NCI-H146 (cell line): ENCODE measurements at regions not wholly inside any gene's neighbourhood (a gene's known extent, or its start where the extent isn't known, plus 50 kb on each side); places are given as distances from the start of the nearest gene placed in this dataset.

Source experiments
- DNase-seq: peaks from one replicate; lab custom pipeline; 2025; lab: John Stamatoyannopoulos, UW

DNA sequence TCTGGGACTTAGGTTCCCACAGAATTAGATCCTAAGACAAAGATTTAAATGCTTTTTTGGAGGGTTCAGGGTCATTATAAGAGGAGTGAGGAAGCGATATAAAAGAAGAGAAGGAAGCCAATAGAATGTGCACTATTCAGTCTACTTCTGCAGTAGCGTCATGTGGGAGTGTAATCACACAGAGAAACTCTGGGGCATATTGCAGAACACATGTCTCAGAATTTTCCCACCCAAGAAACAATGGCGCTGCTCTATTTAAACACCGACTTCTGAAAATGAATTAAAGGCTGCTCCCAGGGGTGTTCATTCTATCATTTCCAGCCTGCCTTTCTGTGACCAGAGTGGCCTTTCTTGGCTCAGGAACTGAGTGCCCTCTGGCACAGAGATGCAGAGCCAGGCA is 617.6 kb downstream of the FGF9 start:
- no peak for DNase-seq

DNA sequence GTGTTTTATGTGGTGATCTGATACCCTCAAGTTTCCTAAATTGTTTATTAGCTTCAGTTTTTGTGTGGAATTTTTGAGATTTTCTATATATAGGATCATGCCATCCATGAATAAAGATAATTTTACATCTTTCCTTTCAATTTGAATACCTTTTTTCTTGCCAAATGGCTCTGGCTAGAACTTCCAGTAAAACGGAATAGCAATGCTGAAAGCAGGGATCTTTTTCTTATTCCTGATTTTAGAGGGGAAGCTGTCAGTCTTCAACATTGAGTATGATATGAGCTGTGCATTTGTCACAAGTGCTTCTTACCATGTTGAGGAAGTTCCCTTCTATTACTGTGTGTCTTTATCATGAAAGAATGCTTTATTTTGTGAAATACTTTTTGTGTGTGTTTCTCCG is 618.8 kb downstream of the FGF9 start:
- no peak for DNase-seq

DNA sequence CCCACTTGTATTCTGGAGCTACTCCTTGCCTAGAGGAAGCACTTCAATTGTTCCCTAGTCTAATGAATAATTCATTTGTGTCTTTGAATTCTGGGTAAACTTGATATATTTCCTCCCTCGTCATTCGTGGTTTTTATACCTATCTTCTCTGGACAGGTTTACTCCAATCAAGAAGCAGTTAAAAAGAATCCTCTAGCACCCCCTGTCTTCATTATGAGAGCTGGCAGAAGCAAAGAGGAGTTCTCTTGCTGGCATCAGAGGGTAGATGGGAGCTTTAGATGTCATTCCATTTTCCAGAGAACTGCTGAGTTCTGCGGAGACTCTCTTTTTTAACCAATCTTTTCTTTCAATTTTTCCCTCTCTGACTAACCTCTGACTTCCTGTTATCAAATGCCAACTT is 627.7 kb downstream of the FGF9 start:
- DNase-seq, result no peak

DNA sequence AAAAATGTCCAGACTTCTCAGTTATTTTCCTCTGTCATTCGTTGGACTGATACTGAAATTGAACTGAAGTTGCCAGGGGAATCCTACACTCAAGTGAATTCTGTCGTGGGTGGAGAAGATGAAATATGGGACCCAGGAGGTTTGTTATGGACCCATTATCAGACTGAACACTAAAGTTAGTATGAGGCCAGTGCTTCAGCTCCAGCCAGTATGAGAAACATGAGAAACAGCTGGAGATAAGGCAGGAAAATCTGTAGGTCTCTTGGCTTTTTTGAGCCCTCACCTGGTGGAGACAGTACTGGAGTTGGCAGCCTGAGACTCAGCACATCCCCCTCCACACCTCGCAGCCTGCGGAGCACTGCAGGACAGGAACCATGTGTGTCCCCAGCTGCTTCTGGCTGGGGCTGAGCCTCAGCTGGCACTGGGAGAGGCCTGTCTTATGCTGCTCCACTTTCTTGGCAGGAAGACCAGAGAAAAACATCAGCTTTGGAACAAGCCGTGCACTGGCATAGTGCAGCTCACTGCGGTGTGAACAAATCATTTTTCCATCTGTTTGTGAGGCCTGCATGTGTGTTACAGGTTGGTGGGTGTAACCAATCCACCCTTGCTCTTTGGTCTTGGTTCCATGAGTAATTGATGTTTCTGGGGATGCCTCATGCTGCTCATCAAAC is 641.0 kb downstream of the FGF9 start:
- no peak for DNase-seq

DNA sequence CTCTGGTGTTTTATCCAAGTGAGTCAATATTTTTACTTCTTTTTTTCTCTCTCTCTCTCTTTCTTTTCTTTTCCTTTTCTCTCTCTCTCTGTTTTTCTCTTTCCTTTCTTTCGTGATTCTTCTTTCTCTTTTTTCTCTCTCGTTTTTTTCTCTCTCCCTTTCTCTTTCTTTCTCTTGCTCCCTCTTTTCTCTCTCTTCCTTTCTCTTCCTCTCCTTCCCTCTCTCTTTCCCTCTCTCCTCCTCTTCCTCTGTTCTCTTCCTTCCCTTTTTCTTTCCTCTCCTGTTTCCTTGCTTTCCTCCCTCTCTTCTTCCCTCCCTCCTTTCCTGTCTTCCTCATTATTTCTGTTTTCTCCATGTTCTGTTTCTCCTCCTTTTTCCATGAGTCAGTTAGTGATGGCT is 641.5 kb downstream of the FGF9 start:
- no peak for DNase-seq

DNA sequence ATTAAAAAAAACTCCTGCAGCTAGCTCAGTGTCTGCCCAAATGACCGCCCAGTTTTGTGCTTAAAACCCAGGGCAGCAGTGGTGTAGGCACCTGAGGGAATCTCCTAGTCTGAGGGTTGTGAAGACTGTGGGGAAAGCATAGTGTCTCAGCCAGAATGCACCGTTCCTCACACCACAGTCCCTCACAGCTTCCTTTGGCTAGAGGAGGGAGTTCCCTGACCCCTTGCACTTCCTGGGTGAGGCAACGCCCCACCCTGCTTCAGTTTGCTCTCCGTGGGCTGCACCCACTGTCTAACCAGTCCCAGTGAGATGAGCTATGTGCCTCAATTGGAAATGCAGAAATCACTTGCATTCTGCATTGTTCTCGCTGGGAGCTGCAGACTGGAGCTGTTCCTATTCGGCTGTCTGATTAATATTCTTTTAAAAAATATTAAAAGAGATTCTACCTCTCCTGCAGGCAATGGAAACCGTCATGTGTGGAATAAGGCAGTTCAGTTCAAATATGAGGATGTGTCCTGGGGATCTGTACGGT is 645.7 kb downstream of the FGF9 start:
- no peak for DNase-seq

DNA sequence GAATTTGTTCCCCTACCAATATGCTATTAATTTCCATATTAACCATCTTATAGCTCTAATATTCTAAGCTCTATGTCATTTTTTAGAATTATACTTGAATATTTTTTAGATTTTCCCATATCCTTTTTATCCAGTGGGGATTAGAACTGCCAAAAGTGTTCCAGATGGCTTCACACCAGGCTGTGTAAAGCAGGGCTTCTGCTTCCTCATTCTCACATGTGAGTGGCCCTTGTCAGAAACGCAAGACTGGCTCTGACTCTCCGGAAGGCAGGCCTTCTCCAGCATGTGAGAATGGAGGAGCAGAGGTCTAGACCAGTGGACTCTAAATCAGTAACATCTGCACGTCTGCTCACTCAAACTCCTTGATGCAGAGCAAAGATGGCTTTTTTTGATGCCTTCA is 650.1 kb downstream of the FGF9 start:
- no peak for DNase-seq

DNA sequence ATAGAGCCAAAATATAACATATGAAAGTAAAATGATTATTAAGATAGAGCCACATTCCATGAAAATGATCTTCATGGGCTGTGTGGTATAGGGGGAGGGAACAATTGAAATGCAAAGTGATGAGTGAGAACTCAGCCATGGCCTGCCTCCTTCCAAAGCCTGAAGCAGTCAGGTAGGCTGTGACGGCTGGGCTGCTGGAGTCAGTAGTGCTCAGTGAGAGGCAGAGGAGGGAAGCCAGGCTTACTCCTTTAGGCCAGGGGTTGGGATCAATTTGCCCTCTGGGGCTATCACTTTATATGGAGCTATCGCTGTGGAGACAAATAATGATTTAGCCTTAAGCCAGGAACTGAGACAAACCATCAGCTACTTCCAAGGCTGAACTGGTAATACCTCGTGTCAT is 654.9 kb downstream of the FGF9 start:
- no peak for DNase-seq

DNA sequence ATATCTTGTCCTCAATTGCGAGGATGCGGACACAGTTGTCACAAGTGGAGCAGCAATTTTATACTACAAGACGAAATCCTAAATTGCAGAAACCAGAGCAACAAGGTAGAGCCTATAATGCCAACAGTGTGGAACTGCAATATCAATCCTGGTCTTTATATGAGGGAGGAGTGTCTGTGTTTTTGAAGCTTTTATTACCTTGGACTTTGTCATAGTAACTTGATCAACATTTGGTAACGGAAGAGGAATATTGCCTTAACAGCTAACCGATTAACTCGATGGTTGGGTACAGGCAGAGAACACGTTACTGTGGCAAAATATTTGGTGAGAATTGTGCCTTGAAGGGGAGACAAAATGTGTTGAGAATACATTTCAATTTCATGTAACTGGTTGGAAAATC is 661.5 kb downstream of the FGF9 start:
- no peak for DNase-seq

DNA sequence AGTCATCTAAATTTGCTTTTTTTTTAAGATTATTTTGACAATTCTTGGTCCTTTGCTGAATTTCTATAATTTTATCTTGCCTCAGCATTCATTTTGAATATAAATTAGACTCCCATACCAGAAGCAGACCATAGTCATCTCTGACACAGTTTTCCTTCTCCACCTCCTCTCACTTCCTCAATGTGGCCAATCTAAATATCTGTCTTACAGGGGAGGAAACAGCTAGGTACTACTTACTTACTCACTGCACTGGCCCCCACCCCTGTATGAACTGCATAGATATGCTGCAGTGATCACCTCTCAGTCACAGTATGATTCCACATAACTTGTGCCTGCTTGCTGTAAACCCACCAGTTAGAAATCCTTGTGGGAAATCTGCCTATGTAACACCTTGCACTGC is 665.6 kb downstream of the FGF9 start:
- DNase-seq, result no peak

DNA sequence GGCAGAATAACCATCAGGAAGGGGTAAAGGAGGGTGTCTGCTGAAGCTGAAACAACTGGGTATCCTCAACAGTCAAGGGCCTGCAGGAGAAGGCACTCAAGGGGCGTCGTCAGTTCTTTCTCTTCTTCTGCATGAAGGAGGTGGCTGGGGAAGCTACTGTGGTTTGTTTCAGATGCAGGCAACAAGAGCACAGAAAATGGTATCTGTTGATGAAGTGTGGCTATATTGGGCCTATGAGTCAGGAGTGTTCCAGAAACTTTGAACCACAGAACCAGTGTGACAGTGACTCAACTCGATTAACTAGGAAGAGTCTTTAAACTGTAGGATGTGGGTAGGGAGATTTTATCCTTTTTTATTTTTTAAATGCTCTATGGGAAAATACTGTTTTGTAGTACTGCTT is 686.3 kb downstream of the FGF9 start:
- DNase-seq, result no peak

DNA sequence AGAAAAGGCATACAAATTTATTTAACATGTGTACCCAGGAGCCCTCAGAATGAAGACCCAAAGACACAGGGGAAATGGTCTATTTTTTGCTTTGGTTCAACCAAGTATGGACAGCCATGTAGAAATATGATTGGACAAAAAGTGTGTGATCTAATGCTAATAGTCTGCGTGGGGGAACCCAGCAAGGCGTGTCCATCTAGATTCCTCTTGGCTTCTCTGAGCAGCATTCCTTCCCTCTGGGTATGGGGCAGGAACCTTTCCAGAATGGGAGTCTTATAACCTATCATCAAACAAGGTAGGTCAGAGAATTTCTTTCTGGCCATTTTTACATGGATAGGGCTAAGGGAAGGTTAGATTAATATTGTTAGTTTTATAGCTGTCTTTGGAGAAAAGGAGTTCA is 698.2 kb downstream of the FGF9 start:
- no peak for DNase-seq

DNA sequence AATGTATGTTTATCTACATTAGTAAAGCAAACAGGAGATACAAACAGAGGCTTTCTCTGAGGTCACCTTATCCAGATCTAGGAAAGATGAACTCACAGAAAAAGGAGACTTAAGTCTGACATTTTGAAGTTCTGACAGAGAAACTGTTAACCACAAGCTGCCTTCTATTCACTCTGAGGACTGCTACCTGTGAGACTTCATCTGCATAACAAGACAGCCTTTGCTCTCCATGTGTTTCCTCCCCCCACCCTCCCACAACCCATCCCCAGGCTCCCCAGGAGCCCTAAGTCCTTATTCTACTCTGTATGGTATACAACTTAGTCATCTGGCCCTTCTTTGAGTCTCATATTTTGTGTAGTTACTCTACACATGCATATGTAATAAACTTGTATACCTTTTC is 699.0 kb downstream of the FGF9 start:
- no peak for DNase-seq

DNA sequence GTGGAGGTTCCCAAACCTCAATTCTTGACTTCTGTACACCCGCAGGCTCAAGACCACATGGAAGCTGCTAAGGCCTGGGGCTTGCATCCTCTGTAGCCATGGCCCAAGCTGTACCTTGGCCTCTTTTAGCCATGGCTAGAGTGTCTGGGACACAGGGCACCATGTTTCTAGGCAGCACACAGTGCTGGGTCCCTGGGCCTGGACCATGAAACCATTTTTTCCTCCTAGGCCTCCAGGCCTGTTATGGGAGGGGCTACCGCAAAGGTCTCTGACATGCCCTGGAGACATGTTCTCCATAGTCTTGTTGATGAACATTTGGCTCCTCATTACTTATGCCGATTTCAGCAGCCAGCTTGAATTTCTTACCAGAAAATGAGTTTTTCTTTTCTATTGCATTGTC is 701.4 kb downstream of the FGF9 start:
- no peak for DNase-seq

DNA sequence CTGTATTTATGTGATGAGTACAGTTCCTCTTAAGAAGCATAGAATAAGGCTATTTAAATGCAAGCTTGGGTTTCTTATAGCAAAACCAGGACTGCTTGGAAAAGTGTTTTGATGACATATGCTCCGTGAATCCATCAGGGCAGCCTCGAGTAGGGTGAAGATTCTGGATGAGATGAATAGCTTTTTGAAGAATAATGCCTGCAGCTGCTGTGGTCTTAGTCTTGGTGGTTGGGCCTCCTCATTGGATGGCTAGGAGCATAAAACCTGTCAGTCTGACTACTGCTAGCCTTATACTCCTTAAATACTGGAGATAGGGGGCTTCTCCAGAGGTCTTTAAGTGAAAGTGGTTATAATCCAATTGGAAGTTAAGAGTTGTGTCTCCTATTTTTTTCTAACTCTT is 704.3 kb downstream of the FGF9 start:
- no peak for DNase-seq

DNA sequence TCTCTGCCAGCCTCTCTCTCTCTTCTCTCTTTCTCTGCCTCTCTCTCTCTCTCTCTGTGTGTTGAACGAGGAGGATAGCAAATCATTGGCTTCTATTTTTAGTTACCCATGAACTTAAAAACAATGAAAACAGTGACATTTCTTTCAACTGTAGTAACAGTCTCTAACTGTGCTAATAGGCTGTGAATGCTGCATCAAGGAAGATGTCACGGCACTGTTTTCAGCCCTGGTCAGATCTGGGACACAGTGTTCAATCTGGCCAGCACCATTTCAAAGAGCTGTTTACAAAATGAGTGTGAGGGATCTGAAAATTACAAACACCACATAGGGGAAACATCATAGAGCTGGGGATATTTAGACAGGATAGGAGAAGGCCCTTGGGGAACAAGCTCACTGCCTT is 717.0 kb downstream of the FGF9 start:
- no peak for DNase-seq

DNA sequence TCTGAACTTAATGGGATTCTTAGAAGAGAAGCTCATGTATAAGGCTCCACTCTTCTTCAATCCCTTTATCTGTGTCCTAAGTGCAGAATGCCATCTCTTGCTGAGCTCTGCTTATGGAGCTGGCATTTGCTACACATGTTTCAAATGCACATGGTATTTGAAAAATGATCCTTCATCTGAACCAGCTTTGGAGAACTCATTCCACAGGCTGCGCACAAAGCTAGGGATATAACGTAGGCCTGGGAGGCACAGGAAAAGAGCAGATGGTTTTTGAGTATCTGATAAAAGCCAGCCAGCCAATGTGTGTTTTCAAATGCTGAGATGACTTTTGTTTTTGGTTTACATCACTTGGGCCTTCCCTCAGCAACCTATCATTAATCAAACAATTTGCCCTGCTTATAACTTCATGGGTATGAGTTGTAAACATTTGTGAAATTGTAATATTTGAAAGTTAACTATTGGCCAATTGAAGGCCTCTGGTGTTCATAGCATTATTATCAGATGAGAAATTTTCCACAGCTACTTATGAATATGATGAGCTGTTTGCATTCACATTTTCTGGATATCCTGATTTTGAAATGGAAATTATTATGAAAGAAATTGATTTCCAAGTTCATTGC is 729.0 kb downstream of the FGF9 start:
- DNase-seq, result no peak

DNA sequence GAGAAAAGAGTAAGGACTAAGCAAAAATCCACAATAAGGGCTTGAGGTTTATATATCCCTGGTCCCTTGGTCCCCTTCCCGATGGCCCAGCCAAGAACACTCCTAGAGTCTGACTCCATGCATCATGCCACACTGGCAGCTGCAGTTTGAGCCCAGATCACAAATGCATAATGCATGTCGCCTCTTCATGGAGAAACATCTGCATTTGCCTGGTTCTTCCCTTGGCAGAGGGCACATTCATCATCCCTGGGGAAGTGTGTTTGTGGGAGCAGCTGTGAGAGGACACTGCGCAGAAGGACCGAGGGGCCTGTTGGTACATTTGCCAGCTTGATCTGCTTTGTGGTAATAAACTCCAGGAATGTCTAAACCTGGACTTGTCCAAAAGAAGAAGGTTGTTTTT is 731.8 kb downstream of the FGF9 start:
- DNase-seq, result no peak

DNA sequence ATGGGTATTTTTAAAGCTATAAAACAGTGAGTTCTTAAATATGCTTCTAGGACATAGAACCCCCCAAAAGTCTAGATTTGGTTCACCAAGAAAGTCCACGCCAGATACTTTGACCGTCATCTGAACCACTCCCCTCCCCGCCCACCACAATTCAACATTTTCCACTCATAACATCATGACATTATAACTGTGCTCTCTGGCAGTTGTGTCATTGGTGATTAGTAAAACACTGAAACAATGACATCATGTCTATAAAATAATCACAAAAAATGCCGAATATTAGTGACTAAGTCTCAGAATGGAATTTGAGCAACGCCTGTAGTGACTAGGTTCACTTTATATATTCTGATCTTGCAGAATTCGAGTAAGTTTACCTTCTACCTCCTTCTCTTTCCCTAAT is 732.3 kb downstream of the FGF9 start:
- no peak for DNase-seq

DNA sequence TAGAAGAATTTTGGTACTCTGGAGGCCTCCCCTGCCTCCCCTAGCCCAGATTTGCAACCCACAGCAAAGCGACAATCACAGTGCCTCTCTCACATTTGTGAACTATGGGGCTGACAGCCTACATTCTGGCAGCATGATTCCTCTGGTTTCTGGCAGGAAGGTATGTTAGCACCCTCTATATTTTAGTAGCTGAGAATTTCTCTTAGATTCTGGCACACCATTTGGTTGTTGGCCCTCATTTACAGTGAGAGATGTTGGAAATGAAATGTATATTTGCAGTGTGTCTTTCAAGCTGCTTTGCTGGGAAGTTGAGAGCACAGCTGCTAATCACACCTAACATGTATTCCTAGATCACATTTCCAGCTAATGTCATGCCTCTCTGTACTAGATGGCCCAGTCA is 735.0 kb downstream of the FGF9 start:
- DNase-seq, result no peak

DNA sequence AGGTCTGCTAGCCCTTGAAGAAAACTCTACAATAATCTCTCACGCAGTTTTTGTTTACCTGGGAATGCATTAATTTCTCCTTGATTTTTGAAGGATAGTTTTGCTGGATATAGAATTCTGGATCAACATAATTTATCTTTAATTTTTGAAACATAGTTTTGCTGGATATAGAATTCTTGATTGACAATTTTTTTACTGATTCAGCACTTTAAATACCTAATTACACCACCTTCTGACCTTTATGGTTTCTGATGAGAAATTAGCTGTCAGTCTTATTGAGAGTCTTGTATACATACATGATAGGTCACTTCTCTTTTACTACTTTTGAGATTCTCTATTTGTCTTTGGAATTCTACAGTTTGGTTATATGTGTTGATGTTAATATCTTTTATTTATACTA is 741.6 kb downstream of the FGF9 start:
- DNase-seq, result no peak

DNA sequence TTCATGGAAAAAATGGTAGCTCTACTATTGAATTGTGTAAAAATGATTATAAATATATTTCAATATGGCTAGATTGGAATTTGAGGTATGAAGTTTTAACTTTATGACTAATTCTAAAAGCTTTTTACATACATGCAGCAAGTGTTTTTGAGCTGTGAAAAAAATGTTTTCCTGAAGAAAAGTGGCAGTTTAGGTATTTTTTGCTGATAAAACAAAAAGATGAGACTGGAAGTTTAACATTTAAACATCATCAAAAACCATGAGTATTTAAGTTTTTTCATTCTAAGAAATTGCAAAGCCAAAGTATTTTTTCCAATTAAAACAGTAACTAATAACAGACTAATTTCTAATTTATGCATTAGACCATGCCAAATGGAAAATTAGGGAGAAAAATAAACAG is 751.1 kb downstream of the FGF9 start:
- no peak for DNase-seq

DNA sequence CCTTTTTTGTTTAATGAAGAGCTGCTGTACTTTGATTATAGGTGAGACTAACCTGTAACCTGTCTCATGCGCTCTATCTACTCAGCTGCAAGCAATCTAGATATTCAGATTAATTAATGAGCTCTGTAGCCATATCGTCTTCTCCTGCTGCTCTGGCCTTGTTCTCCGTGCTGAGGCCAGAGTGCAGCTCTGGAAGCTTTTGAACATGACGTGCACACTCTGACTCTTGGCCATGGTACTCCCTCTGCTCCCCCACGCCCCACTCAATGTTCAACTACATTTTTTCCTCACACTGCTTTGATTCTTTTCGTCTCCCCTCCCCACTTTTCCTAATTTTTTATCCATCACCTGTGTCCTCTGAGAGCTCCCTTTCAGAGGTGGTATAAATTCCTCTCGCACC is 751.8 kb downstream of the FGF9 start:
- no peak for DNase-seq

DNA sequence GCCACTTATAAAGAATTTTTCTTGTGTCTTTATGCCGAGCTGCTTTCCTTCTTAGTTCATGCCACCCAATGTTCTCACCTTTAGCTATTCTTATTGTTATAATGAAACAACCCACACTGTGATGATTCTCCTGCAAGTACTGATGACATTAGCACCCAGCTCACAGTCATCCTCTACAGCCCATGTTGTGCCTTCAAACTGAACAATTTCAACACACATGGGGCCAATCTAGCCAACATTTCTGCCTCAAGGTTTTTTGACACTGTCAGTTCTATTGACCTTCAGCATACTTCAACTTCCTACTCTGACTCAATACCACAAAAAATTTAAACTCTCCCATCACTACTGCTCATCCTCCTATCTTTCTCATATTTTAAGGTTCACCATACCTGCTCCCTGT is 752.4 kb downstream of the FGF9 start:
- DNase-seq, result no peak
